ENCODE measurements at regions not wholly inside any gene's neighbourhood (a gene's known extent, or its start where the extent isn't known, plus 50 kb on each side); places are given as distances from the start of the nearest gene placed in this dataset.

GRCh38 chr6:1107578-1107977 lies 204.3 kb upstream of the FOXQ1 start:
- TF ChIP-seq CTCF (IDR thresholded peaks at IDR 0.05; ENCODE audit: borderline replicate concordance, extremely low read depth, low read length, poor library complexity, severe bottlenecking) (no peak), EZH2 (IDR thresholded peaks at IDR 0.05; ENCODE audit: borderline replicate concordance, low read depth, low read length, severe bottlenecking) (no peak)

All from DND-41 (cell line).